ENCODE measurements at regions not wholly inside any gene's neighbourhood (a gene's known extent, or its start where the extent isn't known, plus 50 kb on each side); places are given as distances from the start of the nearest gene placed in this dataset.

DNA sequence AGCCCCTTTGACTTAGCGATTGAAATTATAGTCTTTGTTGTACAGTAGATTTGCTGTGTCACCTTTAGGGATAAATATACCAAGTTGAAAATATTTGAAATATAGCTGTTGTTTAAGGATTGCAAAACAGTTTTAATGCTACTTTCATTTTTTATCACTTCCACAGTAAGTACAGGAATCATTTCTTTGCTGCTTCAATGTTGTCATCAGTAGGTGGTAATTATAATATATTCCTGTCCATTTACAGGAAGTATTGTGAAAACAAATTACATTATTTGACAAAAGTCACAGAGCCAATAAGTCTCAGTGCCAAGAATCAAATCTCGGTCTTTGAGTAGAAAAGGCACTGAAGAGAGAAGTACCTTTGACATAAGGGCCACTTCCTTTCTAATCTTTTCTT, 342.6 kb upstream of the RGS6 start:
- H3K27ac ChIP-seq (ENCODE audit: insufficient read length, low read depth, low read length), result no peak overlapping the region
- H3K79me1 ChIP-seq (ENCODE audit: insufficient read depth, low read depth, low read length, poor library complexity, severe bottlenecking), result peaks cover 2% of the 10 kb centered on the region
- H2AFZ ChIP-seq (ENCODE audit: low read length), result no peak overlapping the region
- no peak overlapping the region for H3K23ac ChIP-seq (ENCODE audit: insufficient read length, low read depth, low read length)
- TF ChIP-seq, protein P1, sequence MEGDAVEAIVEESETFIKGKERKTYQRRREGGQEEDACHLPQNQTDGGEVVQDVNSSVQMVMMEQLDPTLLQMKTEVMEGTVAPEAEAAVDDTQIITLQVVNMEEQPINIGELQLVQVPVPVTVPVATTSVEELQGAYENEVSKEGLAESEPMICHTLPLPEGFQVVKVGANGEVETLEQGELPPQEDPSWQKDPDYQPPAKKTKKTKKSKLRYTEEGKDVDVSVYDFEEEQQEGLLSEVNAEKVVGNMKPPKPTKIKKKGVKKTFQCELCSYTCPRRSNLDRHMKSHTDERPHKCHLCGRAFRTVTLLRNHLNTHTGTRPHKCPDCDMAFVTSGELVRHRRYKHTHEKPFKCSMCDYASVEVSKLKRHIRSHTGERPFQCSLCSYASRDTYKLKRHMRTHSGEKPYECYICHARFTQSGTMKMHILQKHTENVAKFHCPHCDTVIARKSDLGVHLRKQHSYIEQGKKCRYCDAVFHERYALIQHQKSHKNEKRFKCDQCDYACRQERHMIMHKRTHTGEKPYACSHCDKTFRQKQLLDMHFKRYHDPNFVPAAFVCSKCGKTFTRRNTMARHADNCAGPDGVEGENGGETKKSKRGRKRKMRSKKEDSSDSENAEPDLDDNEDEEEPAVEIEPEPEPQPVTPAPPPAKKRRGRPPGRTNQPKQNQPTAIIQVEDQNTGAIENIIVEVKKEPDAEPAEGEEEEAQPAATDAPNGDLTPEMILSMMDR (conservative IDR thresholded peaks at IDR 0.05), result no peak
- H2BK5ac ChIP-seq (ENCODE audit: insufficient read length, low read length), result no peak overlapping the region
- Mint-ChIP-seq H3K27ac (no peak overlapping the region), H3K9me3 (no peaks in the 10 kb centered on the region), H3K36me3 (ENCODE audit: insufficient read depth in 1 of 3, low read depth in 3 of 3) (peaks cover 5 to 9% (median 6%) of the 10 kb centered on the region in 3 experiments; a peak in 4 of 7 replicates), H3K4me3 (no peak overlapping the region), H3K4me1 (peaks cover 14 to 23% of the 10 kb centered on the region in 2 experiments), H3K27me3 (ENCODE audit: low read depth) (no peaks in the 10 kb centered on the region)
- no peak overlapping the region for H2AK5ac ChIP-seq (ENCODE audit: insufficient read length, low read length)
- no peaks in the 10 kb centered on the region for H3K23me2 ChIP-seq (ENCODE audit: insufficient read length, low read depth, low read length, poor library complexity, severe bottlenecking)
- H3K4me1 ChIP-seq (ENCODE audit: insufficient read depth, low read length), result no peaks in the 10 kb centered on the region
- H2BK120ac ChIP-seq (ENCODE audit: low read depth, low read length, poor library complexity, severe bottlenecking), result no peak overlapping the region
- H3K9ac ChIP-seq (ENCODE audit: extremely low read depth, insufficient read length, low read length), result no peak overlapping the region
- no peak overlapping the region for H3K18ac ChIP-seq (ENCODE audit: insufficient read length, low read depth, low read length)
- H2BK15ac ChIP-seq (ENCODE audit: low read depth, low read length), result no peak overlapping the region
- no peak for DNase-seq
- no peak overlapping the region for H4K8ac ChIP-seq (replicated peaks; ENCODE audit: insufficient read length, low read depth, low read length)
- no peak overlapping the region for H2BK12ac ChIP-seq (ENCODE audit: insufficient read length, low read depth, low read length)
- H3K56ac ChIP-seq (ENCODE audit: insufficient read length, low read depth, low read length), result no peak overlapping the region
- no peak overlapping the region for H4K5ac ChIP-seq (ENCODE audit: insufficient read length, low read depth, low read length)
- H3K79me2 ChIP-seq (ENCODE audit: insufficient read depth, low read length), result peaks cover 2% of the 10 kb centered on the region; the same call in 1 of the 2 replicates
- no peak overlapping the region for H2BK20ac ChIP-seq (ENCODE audit: low read depth, low read length, poor library complexity, severe bottlenecking)
- no peaks in the 10 kb centered on the region for H3K27me3 ChIP-seq (ENCODE audit: insufficient read depth, low read length)
- H3K4me2 ChIP-seq (ENCODE audit: insufficient read depth, insufficient read length, low read length), result no peak overlapping the region
- H3K9me3 ChIP-seq (ENCODE audit: control insufficient read depth, low read depth, low read length), result no peaks in the 10 kb centered on the region
- no peaks in the 10 kb centered on the region for H4K20me1 ChIP-seq (ENCODE audit: control insufficient read depth, insufficient read depth, insufficient read length)
- no CpG with 5 or more reads among the region's 2 CpGs for WGBS (ENCODE audit: extremely low coverage, insufficient read length, low lambda C conversion rate)
- H3K4ac ChIP-seq (ENCODE audit: low read depth, low read length), result no peak overlapping the region
- no peak overlapping the region for H4K91ac ChIP-seq (ENCODE audit: insufficient read length, low read depth, low read length)
- H3T11ph ChIP-seq (ENCODE audit: low read length), result no peak overlapping the region
- H3K14ac ChIP-seq (ENCODE audit: insufficient read depth, low read length), result no peak overlapping the region
